ENCODE measurements at regions not wholly inside any gene's neighbourhood (a gene's known extent, or its start where the extent isn't known, plus 50 kb on each side); places are given as distances from the start of the nearest gene placed in this dataset.

DNA sequence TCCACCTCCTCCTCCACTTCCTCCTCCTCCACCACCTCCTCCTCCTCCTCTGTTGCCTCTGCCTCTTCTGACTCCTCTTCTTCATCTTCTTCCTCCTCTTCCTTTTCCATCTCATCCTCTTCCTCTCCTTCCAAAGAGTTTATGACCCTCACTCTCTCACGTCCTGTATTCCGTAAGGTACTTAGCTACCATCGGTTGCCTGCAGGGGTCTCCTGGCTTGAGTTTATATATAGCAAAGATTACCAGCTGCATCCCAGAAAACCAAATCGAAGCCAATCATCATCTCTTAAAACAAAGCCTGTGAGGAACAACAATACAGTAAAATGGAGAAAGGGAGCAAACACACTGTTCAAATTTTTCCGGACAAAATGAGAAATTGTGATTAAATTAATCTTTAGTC is 317.4 kb downstream of the C3orf38 start:
- H3K9ac ChIP-seq: no peak overlapping the region
- no peaks in the 10 kb centered on the region for H3K36me3 ChIP-seq (replicated peaks in 1 of 2; ENCODE audit: control insufficient read depth in 1 of 2, insufficient read depth in 2 of 2, low read length in 1 of 2)
- H3K79me2 ChIP-seq (ENCODE audit: insufficient read depth): no peaks in the 10 kb centered on the region
- TF ChIP-seq RAD21 (IDR thresholded peaks at IDR 0.05; ENCODE audit: low read length): no peak
- TF ChIP-seq, protein P1, sequence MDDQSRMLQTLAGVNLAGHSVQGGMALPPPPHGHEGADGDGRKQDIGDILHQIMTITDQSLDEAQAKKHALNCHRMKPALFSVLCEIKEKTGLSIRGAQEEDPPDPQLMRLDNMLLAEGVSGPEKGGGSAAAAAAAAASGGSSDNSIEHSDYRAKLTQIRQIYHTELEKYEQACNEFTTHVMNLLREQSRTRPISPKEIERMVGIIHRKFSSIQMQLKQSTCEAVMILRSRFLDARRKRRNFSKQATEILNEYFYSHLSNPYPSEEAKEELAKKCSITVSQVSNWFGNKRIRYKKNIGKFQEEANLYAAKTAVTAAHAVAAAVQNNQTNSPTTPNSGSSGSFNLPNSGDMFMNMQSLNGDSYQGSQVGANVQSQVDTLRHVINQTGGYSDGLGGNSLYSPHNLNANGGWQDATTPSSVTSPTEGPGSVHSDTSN (IDR thresholded peaks at IDR 0.05): no peak
- TF ChIP-seq, protein P2, sequence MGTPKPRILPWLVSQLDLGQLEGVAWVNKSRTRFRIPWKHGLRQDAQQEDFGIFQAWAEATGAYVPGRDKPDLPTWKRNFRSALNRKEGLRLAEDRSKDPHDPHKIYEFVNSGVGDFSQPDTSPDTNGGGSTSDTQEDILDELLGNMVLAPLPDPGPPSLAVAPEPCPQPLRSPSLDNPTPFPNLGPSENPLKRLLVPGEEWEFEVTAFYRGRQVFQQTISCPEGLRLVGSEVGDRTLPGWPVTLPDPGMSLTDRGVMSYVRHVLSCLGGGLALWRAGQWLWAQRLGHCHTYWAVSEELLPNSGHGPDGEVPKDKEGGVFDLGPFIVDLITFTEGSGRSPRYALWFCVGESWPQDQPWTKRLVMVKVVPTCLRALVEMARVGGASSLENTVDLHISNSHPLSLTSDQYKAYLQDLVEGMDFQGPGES (IDR thresholded peaks at IDR 0.05; ENCODE audit: low read depth, low read length): no peak
- TF ChIP-seq TCF12 (IDR thresholded peaks at IDR 0.05): no peak
- no peaks in the 10 kb centered on the region for H3K9me3 ChIP-seq
- H3K4me2 ChIP-seq: no peak overlapping the region
- no peak overlapping the region for H2AFZ ChIP-seq (ENCODE audit: low read depth)
- no peak overlapping the region for H3K4me3 ChIP-seq (ENCODE audit: low read depth in 2 of 2, low read length in 1 of 2)
- WGBS (ENCODE audit: low lambda C conversion rate): 6% methylated on average over 5 of the region's 5 CpGs
- H3K4me1 ChIP-seq (ENCODE audit: control insufficient read depth in 1 of 2, insufficient read depth in 2 of 2, low read depth in 1 of 2, low read length in 1 of 2): no peaks in the 10 kb centered on the region
- ChIA-PET CTCF (no interaction called here), POLR2A (no interaction called here)
- no peaks in the 10 kb centered on the region for H3K9me2 ChIP-seq
- H3F3A ChIP-seq (replicated peaks; ENCODE audit: insufficient read depth): no peaks in the 10 kb centered on the region
- H3K27ac ChIP-seq (ENCODE audit: low read depth in 2 of 2, low read length in 1 of 2): no peak overlapping the region
- no peak for DNase-seq
- no peaks in the 10 kb centered on the region for H4K20me1 ChIP-seq (ENCODE audit: insufficient read depth)
- no peaks in the 10 kb centered on the region for H3K27me3 ChIP-seq (ENCODE audit: insufficient read depth)

DNA sequence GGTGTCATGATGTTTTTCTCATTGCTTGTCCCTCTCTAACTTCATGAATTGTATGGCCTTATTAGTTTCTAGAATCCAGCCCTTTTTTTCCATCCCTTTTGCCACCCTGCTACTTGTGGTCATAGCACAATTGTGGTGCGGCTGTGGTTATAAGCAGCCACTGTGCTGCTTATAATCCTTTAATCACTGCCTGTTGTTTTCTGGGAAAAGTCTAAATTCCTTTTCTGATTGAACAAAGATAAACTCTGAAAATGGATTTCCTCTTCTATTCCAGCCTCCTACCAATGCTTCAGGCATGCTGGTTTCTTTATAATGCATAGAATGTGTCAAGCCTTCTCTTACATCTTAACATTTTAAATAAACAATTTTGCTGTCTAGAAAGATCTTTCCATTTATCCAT is 319.5 kb downstream of the C3orf38 start:
- 3% methylated on average over 1 of the region's 1 CpG for WGBS (ENCODE audit: low lambda C conversion rate)
- POLR2A ChIA-PET: no interaction called here
- no peak for TF ChIP-seq POLR2AphosphoS5 (IDR thresholded peaks at IDR 0.05; ENCODE audit: low read depth, low read length)
- TF ChIP-seq GATA2 (CRISPR knock-in tag; IDR thresholded peaks at IDR 0.05): no peak
- TF ChIP-seq, protein P3, sequence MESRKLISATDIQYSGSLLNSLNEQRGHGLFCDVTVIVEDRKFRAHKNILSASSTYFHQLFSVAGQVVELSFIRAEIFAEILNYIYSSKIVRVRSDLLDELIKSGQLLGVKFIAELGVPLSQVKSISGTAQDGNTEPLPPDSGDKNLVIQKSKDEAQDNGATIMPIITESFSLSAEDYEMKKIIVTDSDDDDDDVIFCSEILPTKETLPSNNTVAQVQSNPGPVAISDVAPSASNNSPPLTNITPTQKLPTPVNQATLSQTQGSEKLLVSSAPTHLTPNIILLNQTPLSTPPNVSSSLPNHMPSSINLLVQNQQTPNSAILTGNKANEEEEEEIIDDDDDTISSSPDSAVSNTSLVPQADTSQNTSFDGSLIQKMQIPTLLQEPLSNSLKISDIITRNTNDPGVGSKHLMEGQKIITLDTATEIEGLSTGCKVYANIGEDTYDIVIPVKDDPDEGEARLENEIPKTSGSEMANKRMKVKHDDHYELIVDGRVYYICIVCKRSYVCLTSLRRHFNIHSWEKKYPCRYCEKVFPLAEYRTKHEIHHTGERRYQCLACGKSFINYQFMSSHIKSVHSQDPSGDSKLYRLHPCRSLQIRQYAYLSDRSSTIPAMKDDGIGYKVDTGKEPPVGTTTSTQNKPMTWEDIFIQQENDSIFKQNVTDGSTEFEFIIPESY (IDR thresholded peaks at IDR 0.05; ENCODE audit: borderline replicate concordance, low read depth): no peak
- TF ChIP-seq NRF1 (IDR thresholded peaks at IDR 0.05; ENCODE audit: low read depth, low read length): no peak
- H3K9me2 ChIP-seq: no peaks in the 10 kb centered on the region
- H3K79me2 ChIP-seq (ENCODE audit: insufficient read depth): no peaks in the 10 kb centered on the region
- H4K20me1 ChIP-seq (ENCODE audit: insufficient read depth): no peaks in the 10 kb centered on the region
- H3K4me3 ChIP-seq (ENCODE audit: low read depth in 2 of 2, low read length in 1 of 2): no peak overlapping the region
- H3F3A ChIP-seq (replicated peaks; ENCODE audit: insufficient read depth): no peaks in the 10 kb centered on the region
- H3K36me3 ChIP-seq (replicated peaks in 1 of 2; ENCODE audit: control insufficient read depth in 1 of 2, insufficient read depth in 2 of 2, low read length in 1 of 2): no peaks in the 10 kb centered on the region
- H3K27me3 ChIP-seq (ENCODE audit: insufficient read depth): no peaks in the 10 kb centered on the region
- H3K9ac ChIP-seq: no peak overlapping the region
- H2AFZ ChIP-seq (ENCODE audit: low read depth): no peak overlapping the region
- no peak overlapping the region for H3K27ac ChIP-seq (ENCODE audit: low read depth in 2 of 2, low read length in 1 of 2)
- H3K9me3 ChIP-seq: no peaks in the 10 kb centered on the region
- CTCF ChIA-PET: no interaction called here
- no peak for DNase-seq
- no peak overlapping the region for H3K4me2 ChIP-seq
- no peaks in the 10 kb centered on the region for H3K4me1 ChIP-seq (ENCODE audit: control insufficient read depth in 1 of 2, insufficient read depth in 2 of 2, low read depth in 1 of 2, low read length in 1 of 2)

DNA sequence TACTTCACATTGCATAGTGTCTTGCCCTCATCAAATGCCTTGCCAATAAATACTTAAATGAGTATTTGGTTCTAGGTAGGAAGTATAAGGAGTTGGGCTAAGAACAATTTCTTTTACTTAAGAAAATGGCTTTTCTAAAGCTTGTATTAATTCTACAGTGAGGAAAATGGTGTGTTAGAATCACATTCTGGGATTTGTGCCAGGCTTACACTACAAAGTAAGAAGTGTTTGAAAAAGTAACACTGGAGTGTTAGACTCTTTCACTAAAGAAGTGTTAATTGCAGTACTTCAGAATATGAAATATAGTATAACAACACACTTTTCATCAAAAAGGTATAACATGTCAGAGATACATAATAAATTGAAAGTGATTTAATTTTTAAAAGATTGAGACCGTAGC is 328.7 kb downstream of the C3orf38 start:
- no peaks in the 10 kb centered on the region for H3K27me3 ChIP-seq (ENCODE audit: insufficient read depth)
- H3K4me1 ChIP-seq (ENCODE audit: control insufficient read depth in 1 of 2, insufficient read depth in 2 of 2, low read depth in 1 of 2, low read length in 1 of 2): no peaks in the 10 kb centered on the region
- no peak overlapping the region for H2AFZ ChIP-seq (ENCODE audit: low read depth)
- ChIA-PET POLR2A (no interaction called here), CTCF (interaction anchor here (1.0 kb wide), 1 partner anchor 13 kb away, joined by 3 read pairs; no protein-coding TSS in a partner anchor)
- no peak overlapping the region for H3K4me2 ChIP-seq
- H3K79me2 ChIP-seq (ENCODE audit: insufficient read depth): no peaks in the 10 kb centered on the region
- no peaks in the 10 kb centered on the region for H4K20me1 ChIP-seq (ENCODE audit: insufficient read depth)
- 2% methylated on average over 1 of the region's 1 CpG for WGBS (ENCODE audit: low lambda C conversion rate)
- DNase-seq: no peak
- no peaks in the 10 kb centered on the region for H3K9me3 ChIP-seq
- TF ChIP-seq, protein P3 (IDR thresholded peaks at IDR 0.05; ENCODE audit: borderline replicate concordance, low read depth): no peak
- TF ChIP-seq NFIC (IDR thresholded peaks at IDR 0.05; ENCODE audit: borderline replicate concordance): no peak
- no peak for TF ChIP-seq EP300 (IDR thresholded peaks at IDR 0.05; ENCODE audit: borderline replicate concordance in 1 of 2, low read depth in 1 of 2, low read length in 1 of 2)
- no peak for TF ChIP-seq FOXM1 (IDR thresholded peaks at IDR 0.05; ENCODE audit: low read depth)
- no peak for TF ChIP-seq CHD2 (IDR thresholded peaks at IDR 0.05; ENCODE audit: low read length, partially characterized antibody)
- no peak overlapping the region for H3K4me3 ChIP-seq (ENCODE audit: low read depth in 2 of 2, low read length in 1 of 2)
- no peak overlapping the region for H3K27ac ChIP-seq (ENCODE audit: low read depth in 2 of 2, low read length in 1 of 2)
- H3K9ac ChIP-seq: no peak overlapping the region
- no peaks in the 10 kb centered on the region for H3K36me3 ChIP-seq (replicated peaks in 1 of 2; ENCODE audit: control insufficient read depth in 1 of 2, insufficient read depth in 2 of 2, low read length in 1 of 2)
- H3K9me2 ChIP-seq: no peaks in the 10 kb centered on the region
- H3F3A ChIP-seq (replicated peaks; ENCODE audit: insufficient read depth): no peaks in the 10 kb centered on the region
